H1 (cell line): ENCODE measurements at regions not wholly inside any gene's neighbourhood (a gene's known extent, or its start where the extent isn't known, plus 50 kb on each side); places are given as distances from the start of the nearest gene placed in this dataset.

ENCODE experiments used
- CTCF ChIA-PET: fragments of 300-600 bp; sonication (Branson Sonifier 250); formaldehyde crosslinking; loops from one replicate; lab custom pipeline; 2021; ENCODE audit not compliant: partially characterized antibody; lab: Charles Lee
- POLR2A ChIA-PET: fragments of 300-600 bp; sonication (Branson Sonifier 250); formaldehyde crosslinking; loops from one replicate; lab custom pipeline; 2021; ENCODE audit warnings: inconsistent platforms; ENCODE audit not compliant: partially characterized antibody; lab: Charles Lee
- DNase-seq, 2 experiments: peaks; one replicate each; pipeline versions ENCODE4 v3.0.0 to v3.0.0-alpha.2; 2010 to 2022; ENCODE audit warnings: low spot score in 2 of 2, low read depth in 1 of 2, mixed read lengths in 1 of 2
- FAIRE-seq: peaks from 2 replicates; lab custom pipeline; 2011; peaks lifted over from hg19 to GRCh38; lab: Jason Lieb, UNC
- H2AFZ ChIP-seq: 2 replicates; pipeline ENCODE4 v1.8.1; 2012; ENCODE audit warnings: low read length, inconsistent platforms
- H2AK5ac ChIP-seq: 2 replicates; pipeline ENCODE4 v1.6.1; 2013; ENCODE audit warnings: low read depth, low read length
- H2BK120ac ChIP-seq: replicated peaks from 2 replicates; pipeline ENCODE3; 2013; ENCODE audit warnings: low read depth, low read length, inconsistent platforms
- H2BK12ac ChIP-seq: 2 replicates; pipeline ENCODE4 v1.6.1; 2013; ENCODE audit warnings: low read depth, low read length
- H2BK15ac ChIP-seq: 2 replicates; pipeline ENCODE4 v1.6.1; 2013; ENCODE audit warnings: low read length
- H2BK20ac ChIP-seq: 2 replicates; pipeline ENCODE4 v1.6.1; 2013; ENCODE audit warnings: low read length
- H2BK5ac ChIP-seq: 2 replicates; pipeline ENCODE4 v1.6.1; 2013; ENCODE audit warnings: low read depth, low read length
- H3K14ac ChIP-seq: 2 replicates; pipeline ENCODE4 v1.6.1; 2013; ENCODE audit warnings: inconsistent platforms; ENCODE audit not compliant: insufficient read length
- H3K18ac ChIP-seq: 2 replicates; pipeline ENCODE4 v1.6.1; 2013; ENCODE audit warnings: low read length; ENCODE audit errors: extremely low read depth
- H3K23ac ChIP-seq: 2 replicates; pipeline ENCODE4 v1.6.1; 2013; ENCODE audit warnings: inconsistent platforms; ENCODE audit not compliant: insufficient read length
- H3K23me2 ChIP-seq: 2 replicates; pipeline ENCODE4 v1.6.1; 2013; ENCODE audit warnings: low read depth, low read length
- H3K27ac ChIP-seq: 2 replicates; pipeline ENCODE4 v1.6.1; 2011; ENCODE audit warnings: low read depth, low read length, inconsistent platforms
- H3K27me3 ChIP-seq, 4 experiments: replicated peaks in 1 of 4; 1 replicate in 1 of 4; 2 replicates in 3 of 4; pipeline versions ENCODE4 v1.6.1 to v1.8.1; 2011 to 2013; ENCODE audit warnings: low read length in 3 of 4, mild to moderate bottlenecking in 3 of 4, inconsistent platforms in 2 of 4, mixed read lengths in 2 of 4, moderate library complexity in 1 of 4; ENCODE audit not compliant: control insufficient read depth in 3 of 4, insufficient read depth in 3 of 4; ENCODE audit errors: extremely low read depth in 1 of 4
- H3K36me3 ChIP-seq, 4 experiments: 2 replicates each; pipeline versions ENCODE4 v1.6.1 to v1.8.1; 2011 to 2013; ENCODE audit warnings: mild to moderate bottlenecking in 4 of 4, low read length in 3 of 4, moderate library complexity in 2 of 4, control low read depth in 1 of 4, inconsistent platforms in 1 of 4; ENCODE audit not compliant: insufficient read depth in 4 of 4, control insufficient read depth in 2 of 4
- H3K4ac ChIP-seq: replicated peaks from 2 replicates; pipeline ENCODE3; 2013; ENCODE audit warnings: low read length, low read depth, mixed read lengths, inconsistent platforms; ENCODE audit not compliant: insufficient read length
- H3K4me1 ChIP-seq, 4 experiments: replicated peaks in 1 of 4; 1 replicate in 1 of 4; 2 replicates in 3 of 4; pipeline versions ENCODE4 v1.6.1 to v1.8.1; 2011 to 2013; ENCODE audit warnings: low read length in 3 of 4, inconsistent platforms in 2 of 4, mixed read lengths in 1 of 4; ENCODE audit not compliant: insufficient read depth in 4 of 4, control insufficient read depth in 3 of 4
- H3K4me2 ChIP-seq, 2 experiments: 2 replicates each; pipeline versions ENCODE4 v1.6.1 to v1.8.1; 2011 to 2013; ENCODE audit warnings: low read depth in 2 of 2, low read length in 2 of 2, control low read depth in 1 of 2, inconsistent platforms in 1 of 2, mild to moderate bottlenecking in 1 of 2; ENCODE audit not compliant: insufficient read depth in 1 of 2
- H3K4me3 ChIP-seq, 4 experiments: fragments of 200-600, 300-600 bp in 1 of 4; sonication (generic), shearing (Covaris generic), sonication (Bioruptor Twin) in 1 of 4; 2 replicates each; pipeline versions ENCODE4 v1.5.1 to v1.8.1; 2011 to 2016; ENCODE audit warnings: low read length in 4 of 4, low read depth in 3 of 4, control low read depth in 2 of 4, inconsistent platforms in 2 of 4, mild to moderate bottlenecking in 2 of 4, mixed read lengths in 1 of 4, moderate library complexity in 1 of 4; ENCODE audit not compliant: insufficient read depth in 2 of 4; ENCODE audit errors: extremely low read depth in 1 of 4
- H3K56ac ChIP-seq: replicated peaks from 2 replicates; pipeline ENCODE3; 2013; ENCODE audit warnings: low read depth, mild to moderate bottlenecking, mixed read lengths, low read length, inconsistent platforms; ENCODE audit not compliant: insufficient read length
- H3K79me1 ChIP-seq: 2 replicates; pipeline ENCODE4 v1.6.1; 2013; ENCODE audit warnings: low read depth, low read length, control low read depth
- H3K79me2 ChIP-seq, 2 experiments: 2 replicates each; pipeline versions ENCODE4 v1.6.1 to v1.8.1; 2012 to 2013; ENCODE audit warnings: low read length in 2 of 2, mild to moderate bottlenecking in 2 of 2, inconsistent platforms in 1 of 2; ENCODE audit not compliant: insufficient read depth in 2 of 2, control insufficient read depth in 1 of 2
- H3K9ac ChIP-seq, 4 experiments: replicated peaks in 1 of 4; 1 replicate in 1 of 4; 2 replicates in 3 of 4; pipeline versions ENCODE4 v1.6.1 to v1.8.1; 2011 to 2013; ENCODE audit warnings: low read depth in 3 of 4, low read length in 3 of 4, control low read depth in 2 of 4, mild to moderate bottlenecking in 2 of 4, moderate library complexity in 2 of 4, inconsistent platforms in 1 of 4; ENCODE audit errors: extremely low read depth in 1 of 4
- H3K9me3 ChIP-seq, 2 experiments: 2 replicates each; pipeline versions ENCODE4 v1.6.1 to v1.8.1; 2012 to 2013; ENCODE audit warnings: mild to moderate bottlenecking in 2 of 2, moderate library complexity in 2 of 2, control low read depth in 1 of 2, inconsistent platforms in 1 of 2, low read depth in 1 of 2, low read length in 1 of 2, mixed read lengths in 1 of 2; ENCODE audit not compliant: insufficient read depth in 2 of 2
- H4K20me1 ChIP-seq, 2 experiments: replicated peaks in 1 of 2; 2 replicates each; pipeline versions ENCODE3 to v1.8.1; 2011 to 2013; ENCODE audit warnings: inconsistent platforms in 2 of 2, low read length in 2 of 2, mild to moderate bottlenecking in 1 of 2; ENCODE audit not compliant: insufficient read depth in 2 of 2, control insufficient read depth in 1 of 2
- H4K5ac ChIP-seq: 2 replicates; pipeline ENCODE4 v1.6.1; 2013; ENCODE audit warnings: low read length, low read depth, mixed read lengths, inconsistent platforms; ENCODE audit not compliant: insufficient read length
- H4K8ac ChIP-seq: 2 replicates; pipeline ENCODE4 v1.8.0; 2013; ENCODE audit warnings: mild to moderate bottlenecking, moderate library complexity, low read length, inconsistent platforms; ENCODE audit not compliant: insufficient read depth; ENCODE audit errors: extremely low read depth
- H4K91ac ChIP-seq: replicated peaks from 2 replicates; pipeline ENCODE3; 2013; ENCODE audit warnings: low read length, mixed read lengths, inconsistent platforms; ENCODE audit not compliant: insufficient read length
- WGBS, 2 experiments: shearing (Covaris generic) in 1 of 2; methylation state at CpG; one replicate each; pipeline versions ENCODE4 v1.1.6 to v1.1.7; 2013 to 2015; ENCODE audit warnings: low lambda C conversion rate in 2 of 2, mixed read lengths in 2 of 2, inconsistent platforms in 1 of 2, low coverage in 1 of 2, missing lambda C conversion rate in 1 of 2; ENCODE audit not compliant: insufficient replicate concordance in 2 of 2, insufficient coverage in 1 of 2, insufficient read length in 1 of 2; ENCODE audit errors: extremely low coverage in 1 of 2, missing lambda C conversion rate in 1 of 2; 5-methylcytosine and 5-hydroxymethylcytosine counted together
- TF ChIP-seq, protein P1 (sequence below): IDR thresholded peaks from 2 replicates; pipeline ENCODE4 v1.6.1; 2012; ENCODE audit warnings: inconsistent platforms

DNA sequence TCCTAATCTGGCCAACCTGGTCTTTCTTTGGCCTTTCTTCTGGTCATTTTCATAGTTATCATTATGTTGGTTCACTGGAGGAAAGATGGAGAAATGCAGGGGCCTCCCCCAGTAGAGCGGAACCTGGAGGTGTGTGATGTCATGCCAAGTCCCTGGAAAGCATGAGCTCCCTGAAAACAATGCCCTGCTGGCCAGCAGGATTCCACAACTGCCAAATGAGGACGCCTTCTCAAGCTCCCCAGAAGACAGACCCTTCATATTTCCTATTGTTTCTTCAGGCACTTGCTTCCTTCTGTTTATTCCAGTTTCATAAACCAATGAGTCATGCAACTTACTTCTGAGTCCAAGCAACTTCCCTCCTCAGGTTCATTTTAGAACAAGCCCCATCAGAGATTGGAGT, 339.0 kb downstream of the GATA3 start:
- Histone ChIP-seq H3K36me3 (no peaks in the 10 kb centered on the region), H4K91ac (no peak overlapping the region), H4K5ac (no peak overlapping the region), H4K20me1 (no peaks in the 10 kb centered on the region), H3K79me2 (no peaks in the 10 kb centered on the region), H3K56ac (no peak overlapping the region), H3K18ac (no peak overlapping the region), H3K4me3 (no peak overlapping the region), H3K79me1 (no peaks in the 10 kb centered on the region), H2AFZ (no peak overlapping the region), H2BK120ac (no peak overlapping the region), H3K9ac (no peak overlapping the region), H3K4ac (no peak overlapping the region), H2BK5ac (no peak overlapping the region), H2AK5ac (no peak overlapping the region), H3K27ac (no peak overlapping the region), H3K14ac (no peak overlapping the region), H2BK15ac (no peak overlapping the region), H2BK12ac (no peak overlapping the region), H4K8ac (no peak overlapping the region), H3K23ac (no peak overlapping the region), H2BK20ac (no peak overlapping the region), H3K4me2 (no peak overlapping the region), H3K9me3 (no peaks in the 10 kb centered on the region), H3K27me3 (no peaks in the 10 kb centered on the region), H3K4me1 (no peaks in the 10 kb centered on the region), H3K23me2 (no peaks in the 10 kb centered on the region)
- 90% methylated on average over 2 of the region's 2 CpGs; no CpG with 5 or more reads in 1 of the 2 experiments for WGBS, 2 experiments
- POLR2A ChIA-PET, result no interaction called here
- DNase-seq (no peak), FAIRE-seq (no peak)
- CTCF ChIA-PET, result interaction anchor here (1.7 to 1.9 kb wide), 2 partner anchors 12 to 14 kb away, joined by 4 to 5 read pairs; no protein-coding TSS in a partner anchor
- TF ChIP-seq, protein P1, sequence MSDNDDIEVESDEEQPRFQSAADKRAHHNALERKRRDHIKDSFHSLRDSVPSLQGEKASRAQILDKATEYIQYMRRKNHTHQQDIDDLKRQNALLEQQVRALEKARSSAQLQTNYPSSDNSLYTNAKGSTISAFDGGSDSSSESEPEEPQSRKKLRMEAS, result no peak
